Activated naive CD4-positive, alpha-beta T cell treated with anti-CD3 and anti-CD28 coated beads, Interleukin-2, amount 50 U/mL, for 72 hours (primary cell): ENCODE measurements at regions not wholly inside any gene's neighbourhood (a gene's known extent, or its start where the extent isn't known, plus 50 kb on each side); places are given as distances from the start of the nearest gene placed in this dataset.
A peak's percentile ranks its signal among the peaks of the same experiment; 100 is the strongest.
"Not testable (repeated sequence)": the region's sequence is repeated elsewhere in the genome, so short reads cannot be mapped to it uniquely, and the experiment has no call there.

ENCODE experiments used
- ATAC-seq, 2 donors: fragments of 150-1000 bp; cut with Tn5 transposase; 2 replicates each; pipeline ENCODE4 v1.10.0; 2021; ENCODE audit warnings: mild to moderate bottlenecking in 2 of 2, moderate library complexity in 2 of 2
- DNase-seq, 2 donors: peaks; one replicate each; pipeline ENCODE4 v3.0.0; 2021 to 2022; ENCODE audit warnings: low spot score in 2 of 2
- H3K27ac Mint-ChIP-seq, 2 donors: one replicate each; pipeline ENCODE4 v1.8.0; 2022; ENCODE audit warnings: mild to moderate bottlenecking in 2 of 2, mixed read lengths in 2 of 2
- H3K36me3 Mint-ChIP-seq, 2 donors: one replicate each; pipeline ENCODE4 v1.8.0; 2022; ENCODE audit warnings: mixed read lengths in 2 of 2
- H3K9me3 Mint-ChIP-seq, 2 donors: one replicate each; pipeline ENCODE4 v1.8.0; 2022; ENCODE audit warnings: mixed read lengths in 2 of 2

- peaks cover 3 to 4% of the 10 kb centered on the region in 2 donors for H3K9me3 Mint-ChIP-seq
- no peak overlapping the region for H3K27ac Mint-ChIP-seq
- no peak for ATAC-seq
- H3K36me3 Mint-ChIP-seq: no peaks in the 10 kb centered on the region
- no peak for DNase-seq
These were observed 1046.9 kb downstream of the DNAJB9 start for GRCh38 chr7:109616551-109617069.

- H3K9me3 Mint-ChIP-seq: peaks cover 4 to 6% of the 10 kb centered on the region in 2 donors
- ATAC-seq: no peak
These were observed 1052.6 kb downstream of the DNAJB9 start for GRCh38 chr7:109622320-109622719.

GRCh38 chr7:109632890-109633289 lies 1063.2 kb downstream of the DNAJB9 start:
- DNase-seq, H3K36me3 Mint-ChIP-seq, ATAC-seq, H3K27ac Mint-ChIP-seq: not testable (repeated sequence)
- H3K9me3 Mint-ChIP-seq: peaks cover 5 to 14% of the 10 kb centered on the region in 2 donors

More at GRCh38 chr7:109622320-109622719, 1052.6 kb downstream of the DNAJB9 start:
- no peak overlapping the region for H3K27ac Mint-ChIP-seq
- H3K36me3 Mint-ChIP-seq: no peaks in the 10 kb centered on the region
- no peak for DNase-seq

GRCh38 chr7:109635374-109635773 lies 1065.7 kb downstream of the DNAJB9 start:
- Mint-ChIP-seq H3K27ac (no peak overlapping the region), H3K9me3 (peaks cover 5 to 14% of the 10 kb centered on the region in 2 donors), H3K36me3 (peaks cover 0 to 6% of the 10 kb centered on the region in 2 donors)
- DNase-seq (no peak), ATAC-seq (no peak)

GRCh38 chr7:109637428-109637990 lies 1067.8 kb downstream of the DNAJB9 start:
- no peak overlapping the region for H3K27ac Mint-ChIP-seq

GRCh38 chr7:109638321-109638720 lies 1068.6 kb downstream of the DNAJB9 start:
- Mint-ChIP-seq H3K9me3 (peaks cover 0 to 6% of the 10 kb centered on the region in 2 donors), H3K36me3 (no peaks in the 10 kb centered on the region), H3K27ac (no peak overlapping the region)
- no peak for DNase-seq
- no peak for ATAC-seq

More at GRCh38 chr7:109637428-109637990, 1067.8 kb downstream of the DNAJB9 start:
- DNase-seq (no peak), ATAC-seq (no peak)
- Mint-ChIP-seq H3K36me3 (peaks cover 0 to under 1% of the 10 kb centered on the region in 2 donors), H3K9me3 (peaks cover 2 to 8% of the 10 kb centered on the region in 2 donors)

GRCh38 chr7:109639561-109639960 lies 1069.9 kb downstream of the DNAJB9 start:
- H3K36me3 Mint-ChIP-seq: no peaks in the 10 kb centered on the region
- no peak for DNase-seq
- H3K27ac Mint-ChIP-seq: no peak overlapping the region
- no peak for ATAC-seq
- peaks cover 0 to 6% of the 10 kb centered on the region in 2 donors for H3K9me3 Mint-ChIP-seq

- Mint-ChIP-seq H3K9me3 (peaks cover 4 to 6% of the 10 kb centered on the region in 2 donors), H3K36me3 (no peaks in the 10 kb centered on the region), H3K27ac (no peak overlapping the region)
- ATAC-seq: no peak
- DNase-seq: no peak
These were observed 1071.8 kb downstream of the DNAJB9 start for GRCh38 chr7:109641445-109641844.

GRCh38 chr7:109646124-109646523 lies 1076.5 kb downstream of the DNAJB9 start:
- peak overlapping the region in 1 of 2 donors; percentile 63 for H3K27ac Mint-ChIP-seq
- no peak for ATAC-seq
- DNase-seq: no peak
- no peaks in the 10 kb centered on the region for H3K36me3 Mint-ChIP-seq
- H3K9me3 Mint-ChIP-seq: peaks cover 0 to 10% of the 10 kb centered on the region in 2 donors

GRCh38 chr7:109646594-109646993 lies 1076.9 kb downstream of the DNAJB9 start:
- ATAC-seq: not testable (repeated sequence)

GRCh38 chr7:109647263-109647662 lies 1077.6 kb downstream of the DNAJB9 start:
- DNase-seq, H3K27ac Mint-ChIP-seq, H3K36me3 Mint-ChIP-seq, H3K9me3 Mint-ChIP-seq, ATAC-seq: not testable (repeated sequence)

More at GRCh38 chr7:109646594-109646993, 1076.9 kb downstream of the DNAJB9 start:
- H3K27ac Mint-ChIP-seq, DNase-seq, H3K36me3 Mint-ChIP-seq, H3K9me3 Mint-ChIP-seq: not testable (repeated sequence)

GRCh38 chr7:109659261-109659660 lies 1089.6 kb downstream of the DNAJB9 start:
- Mint-ChIP-seq H3K27ac (no peak overlapping the region), H3K9me3 (peaks cover 0 to 7% of the 10 kb centered on the region in 2 donors), H3K36me3 (no peaks in the 10 kb centered on the region)
- ATAC-seq: no peak
- no peak for DNase-seq

- Mint-ChIP-seq H3K27ac (no peak overlapping the region), H3K9me3 (peaks cover 0 to 7% of the 10 kb centered on the region in 2 donors), H3K36me3 (no peaks in the 10 kb centered on the region)
- DNase-seq: no peak
- ATAC-seq: no peak
These were observed 1090.7 kb downstream of the DNAJB9 start for GRCh38 chr7:109660401-109660800.

GRCh38 chr7:109663806-109664205 lies 1094.1 kb downstream of the DNAJB9 start:
- no peak for DNase-seq
- no peaks in the 10 kb centered on the region for H3K36me3 Mint-ChIP-seq
- no peak overlapping the region for H3K27ac Mint-ChIP-seq
- ATAC-seq: no peak
- H3K9me3 Mint-ChIP-seq: peaks cover 4 to 8% of the 10 kb centered on the region in 2 donors

GRCh38 chr7:109687269-109687668 lies 1117.6 kb downstream of the DNAJB9 start:
- not testable (repeated sequence) for H3K9me3 Mint-ChIP-seq, DNase-seq, H3K27ac Mint-ChIP-seq, ATAC-seq
- H3K36me3 Mint-ChIP-seq: peaks cover 0 to 12% of the 10 kb centered on the region in 2 donors

GRCh38 chr7:109692613-109693012 lies 1122.9 kb downstream of the DNAJB9 start:
- not testable (repeated sequence) for H3K27ac Mint-ChIP-seq
- peaks cover 9 to 12% of the 10 kb centered on the region in 2 donors for H3K9me3 Mint-ChIP-seq

GRCh38 chr7:109694149-109695071 lies 1124.7 kb downstream of the DNAJB9 start:
- no peak overlapping the region for H3K27ac Mint-ChIP-seq
- peaks cover 9 to 15% of the 10 kb centered on the region in 2 donors for H3K9me3 Mint-ChIP-seq
- ATAC-seq (no peak), DNase-seq (no peak)
- peaks cover 0 to 12% of the 10 kb centered on the region in 2 donors for H3K36me3 Mint-ChIP-seq

More at GRCh38 chr7:109692613-109693012, 1122.9 kb downstream of the DNAJB9 start:
- DNase-seq, ATAC-seq: not testable (repeated sequence)
- H3K36me3 Mint-ChIP-seq: peaks cover 0 to 12% of the 10 kb centered on the region in 2 donors
